ENCODE measurements at regions not wholly inside any gene's neighbourhood (a gene's known extent, or its start where the extent isn't known, plus 50 kb on each side); places are given as distances from the start of the nearest gene placed in this dataset.

DNA sequence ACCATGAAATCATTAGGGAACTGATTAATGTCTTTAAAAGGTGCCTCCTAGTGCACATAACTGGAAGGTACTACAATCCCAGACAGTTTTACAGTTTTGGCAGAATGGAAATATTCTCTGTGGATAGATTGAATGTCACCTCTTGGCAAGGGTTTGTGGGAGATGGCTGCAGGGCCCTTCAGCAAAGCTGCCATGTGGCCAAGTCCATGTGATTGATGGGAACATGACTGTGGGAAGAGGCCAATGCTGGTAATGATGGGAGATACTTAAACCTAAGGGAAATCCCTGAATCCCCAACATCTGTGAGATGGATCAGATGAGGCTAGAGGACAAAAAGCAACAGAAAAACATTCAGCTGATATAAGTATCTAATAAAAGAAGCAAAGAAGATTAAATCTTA is 493.7 kb downstream of the MAGEE1 start:
- TF ChIP-seq POLR2AphosphoS5 (IDR thresholded peaks at IDR 0.05; ENCODE audit: insufficient read depth in 1 of 2, low read depth in 1 of 2) (no peak), CTCF (IDR thresholded peaks at IDR 0.05) (no peak), POLR2A (IDR thresholded peaks at IDR 0.05) (no peak)

All from vagina (tissue), 2 donors.